ENCODE measurements at regions not wholly inside any gene's neighbourhood (a gene's known extent, or its start where the extent isn't known, plus 50 kb on each side); places are given as distances from the start of the nearest gene placed in this dataset.

DNA sequence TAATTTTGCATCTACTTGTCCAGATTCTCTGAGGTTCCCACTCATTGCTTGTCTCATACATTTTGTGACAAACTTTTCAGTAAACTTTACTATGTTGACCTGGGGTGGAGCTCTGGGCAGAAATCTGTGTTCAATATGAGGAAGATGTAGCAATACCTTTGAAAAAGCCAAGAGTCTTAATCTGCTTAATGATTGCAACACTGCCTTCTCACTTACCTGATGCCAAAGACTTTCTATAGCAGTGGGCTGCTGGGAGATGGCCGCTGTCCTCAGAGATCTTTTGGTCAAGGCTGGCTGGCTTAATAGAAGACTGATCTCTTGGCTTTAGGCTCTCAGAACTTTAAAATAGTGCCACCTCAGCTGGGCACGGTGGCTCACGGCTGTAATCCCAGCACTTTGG lies 70.1 kb upstream of the RBM24 start:
- no peaks in the 10 kb centered on the region; a peak in 1 of 8 replicates for H3K36me3 ChIP-seq (ENCODE audit: control insufficient read depth in 2 of 4, insufficient read depth in 4 of 4, low read length in 3 of 4)
- H3K4me1 ChIP-seq (replicated peaks in 1 of 4; ENCODE audit: control insufficient read depth in 3 of 4, insufficient read depth in 4 of 4, low read length in 3 of 4), result no peaks in the 10 kb centered on the region; a peak in 2 of 7 replicates
- no peak overlapping the region for H3K56ac ChIP-seq (replicated peaks; ENCODE audit: insufficient read length, low read depth, low read length)
- H3K23me2 ChIP-seq (ENCODE audit: low read depth, low read length), result no peaks in the 10 kb centered on the region
- no peak overlapping the region for H2BK15ac ChIP-seq (ENCODE audit: low read length)
- no peak overlapping the region for H2AFZ ChIP-seq (ENCODE audit: low read length)
- no peaks in the 10 kb centered on the region for H3K27me3 ChIP-seq (replicated peaks in 1 of 4; ENCODE audit: control insufficient read depth in 3 of 4, extremely low read depth in 1 of 4, insufficient read depth in 3 of 4, low read length in 3 of 4)
- DNase-seq (ENCODE audit: low read depth in 1 of 2, low spot score in 2 of 2) (no peak), FAIRE-seq (no peak)
- H3K14ac ChIP-seq (ENCODE audit: insufficient read length), result no peak overlapping the region
- no peaks in the 10 kb centered on the region for H3K79me2 ChIP-seq (ENCODE audit: control insufficient read depth in 1 of 2, insufficient read depth in 2 of 2, low read length in 2 of 2)
- H2BK20ac ChIP-seq (ENCODE audit: low read length), result no peak overlapping the region
- no peak overlapping the region for H2BK5ac ChIP-seq (ENCODE audit: low read depth, low read length)
- no peak overlapping the region for H4K8ac ChIP-seq (ENCODE audit: extremely low read depth, insufficient read depth, low read length)
- no peak overlapping the region for H2BK120ac ChIP-seq (replicated peaks; ENCODE audit: low read depth, low read length)
- H3K9me3 ChIP-seq (ENCODE audit: insufficient read depth in 2 of 2, low read depth in 1 of 2, low read length in 1 of 2), result peaks cover 15 to 21% of the 10 kb centered on the region in 2 experiments
- no peak overlapping the region for H3K18ac ChIP-seq (ENCODE audit: extremely low read depth, low read length)
- POLR2A ChIA-PET (ENCODE audit: partially characterized antibody), result no interaction called here
- H2BK12ac ChIP-seq (ENCODE audit: low read depth, low read length), result no peak overlapping the region
- WGBS, 2 experiments (ENCODE audit: extremely low coverage in 1 of 2, insufficient coverage in 1 of 2, insufficient read length in 1 of 2, insufficient replicate concordance in 2 of 2, low coverage in 1 of 2, low lambda C conversion rate in 2 of 2, missing lambda C conversion rate in 1 of 2), result 92% methylated on average over 3 of the region's 3 CpGs; no CpG with 5 or more reads in 1 of the 2 experiments
- H3K4ac ChIP-seq (replicated peaks; ENCODE audit: insufficient read length, low read depth, low read length), result no peak overlapping the region
- H3K4me3 ChIP-seq (ENCODE audit: extremely low read depth in 1 of 4, insufficient read depth in 2 of 4, low read depth in 3 of 4, low read length in 4 of 4), result no peak overlapping the region
- no peak overlapping the region for H3K9ac ChIP-seq (replicated peaks in 1 of 4; ENCODE audit: extremely low read depth in 1 of 4, low read depth in 3 of 4, low read length in 3 of 4)
- no peak overlapping the region for H3K23ac ChIP-seq (ENCODE audit: insufficient read length)
- H2AK5ac ChIP-seq (ENCODE audit: low read depth, low read length), result no peak overlapping the region
- H4K5ac ChIP-seq (ENCODE audit: insufficient read length, low read depth, low read length), result no peak overlapping the region
- no peak overlapping the region for H3K27ac ChIP-seq (ENCODE audit: low read depth, low read length)
- no peak overlapping the region for H4K91ac ChIP-seq (replicated peaks; ENCODE audit: insufficient read length, low read length)
- no peaks in the 10 kb centered on the region for H4K20me1 ChIP-seq (replicated peaks in 1 of 2; ENCODE audit: control insufficient read depth in 1 of 2, insufficient read depth in 2 of 2, low read length in 2 of 2)
- H3K79me1 ChIP-seq (ENCODE audit: low read depth, low read length), result no peaks in the 10 kb centered on the region
- H3K4me2 ChIP-seq (ENCODE audit: insufficient read depth in 1 of 2, low read depth in 2 of 2, low read length in 2 of 2), result no peak overlapping the region
- CTCF ChIA-PET (ENCODE audit: partially characterized antibody), result interaction anchor here (0.9 to 2.3 kb wide), 3 partner anchors 10 to 293 kb away, joined by 3 to 9 read pairs (median 3); no protein-coding TSS in a partner anchor
- no peak for TF ChIP-seq SP2 (IDR thresholded peaks at IDR 0.05; ENCODE audit: low read length)
- no peak for TF ChIP-seq TCF12 (IDR thresholded peaks at IDR 0.05; ENCODE audit: low read depth, low read length)
- TF ChIP-seq HDAC6 (IDR thresholded peaks at IDR 0.05; ENCODE audit: low read depth, low read length), result no peak
- TF ChIP-seq, protein P1, sequence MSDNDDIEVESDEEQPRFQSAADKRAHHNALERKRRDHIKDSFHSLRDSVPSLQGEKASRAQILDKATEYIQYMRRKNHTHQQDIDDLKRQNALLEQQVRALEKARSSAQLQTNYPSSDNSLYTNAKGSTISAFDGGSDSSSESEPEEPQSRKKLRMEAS (IDR thresholded peaks at IDR 0.05), result no peak
- TF ChIP-seq POLR2A (IDR thresholded peaks at IDR 0.05; ENCODE audit: control extremely low read depth in 1 of 2, low read depth in 2 of 2, low read length in 2 of 2), result no peak
- TF ChIP-seq JUN (IDR thresholded peaks at IDR 0.05; ENCODE audit: low read depth, low read length), result no peak
- no peak for TF ChIP-seq MAFK (IDR thresholded peaks at IDR 0.05; ENCODE audit: low read depth, low read length)
- no peak for TF ChIP-seq KDM1A (IDR thresholded peaks at IDR 0.05; ENCODE audit: borderline replicate concordance, low read length)
- no peak for TF ChIP-seq CHD1 (IDR thresholded peaks at IDR 0.05; ENCODE audit: low read depth, low read length)
- TF ChIP-seq, protein P2, sequence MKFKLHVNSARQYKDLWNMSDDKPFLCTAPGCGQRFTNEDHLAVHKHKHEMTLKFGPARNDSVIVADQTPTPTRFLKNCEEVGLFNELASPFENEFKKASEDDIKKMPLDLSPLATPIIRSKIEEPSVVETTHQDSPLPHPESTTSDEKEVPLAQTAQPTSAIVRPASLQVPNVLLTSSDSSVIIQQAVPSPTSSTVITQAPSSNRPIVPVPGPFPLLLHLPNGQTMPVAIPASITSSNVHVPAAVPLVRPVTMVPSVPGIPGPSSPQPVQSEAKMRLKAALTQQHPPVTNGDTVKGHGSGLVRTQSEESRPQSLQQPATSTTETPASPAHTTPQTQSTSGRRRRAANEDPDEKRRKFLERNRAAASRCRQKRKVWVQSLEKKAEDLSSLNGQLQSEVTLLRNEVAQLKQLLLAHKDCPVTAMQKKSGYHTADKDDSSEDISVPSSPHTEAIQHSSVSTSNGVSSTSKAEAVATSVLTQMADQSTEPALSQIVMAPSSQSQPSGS (IDR thresholded peaks at IDR 0.05; ENCODE audit: low read length), result no peak
- no peak for TF ChIP-seq RNF2 (IDR thresholded peaks at IDR 0.05; ENCODE audit: borderline replicate concordance, low read depth, low read length, missing control alignments, poor library complexity, severe bottlenecking)
- TF ChIP-seq BCL11A (IDR thresholded peaks at IDR 0.05; ENCODE audit: low read depth in 2 of 2, low read length in 2 of 2), result no peak
- TF ChIP-seq SUZ12 (IDR thresholded peaks at IDR 0.05; ENCODE audit: low read length), result no peak
